ENCODE measurements at regions not wholly inside any gene's neighbourhood (a gene's known extent, or its start where the extent isn't known, plus 50 kb on each side); places are given as distances from the start of the nearest gene placed in this dataset.
A peak's percentile ranks its signal among the peaks of the same experiment; 100 is the strongest.

GRCh38 chr18:24949908-24950307 is 402.1 kb downstream of the ZNF521 start:
- DNase-seq: no peak
- Histone ChIP-seq H3K4me1 (replicated peaks in 1 of 2) (no peaks in the 10 kb centered on the region), H3K4me3 (no peak overlapping the region), H3K27me3 (no peaks in the 10 kb centered on the region), H3K9me3 (replicated peaks in 1 of 3) (peaks cover 0 to 7% (median 0%) of the 10 kb centered on the region in 3 donors), H3K36me3 (replicated peaks in 1 of 2) (no peaks in the 10 kb centered on the region), H3K27ac (no peak overlapping the region)
- intact Hi-C loops (cut with DNase I): no loop called here
- 88 to 90% (median 89%) methylated on average over 5 of the region's 5 CpGs for WGBS, 4 donors
- TF ChIP-seq CTCF (IDR thresholded peaks at IDR 0.05) (no peak), POLR2A (IDR thresholded peaks at IDR 0.05) (no peak)

GRCh38 chr18:24954341-24954740 is 397.6 kb downstream of the ZNF521 start:
- DNase-seq: no peak
- H3K27ac ChIP-seq: no peak overlapping the region
- WGBS, 4 donors: 79 to 88% (median 86%) methylated on average over 1 of the region's 1 CpG

GRCh38 chr18:24958001-24958400 is 394.0 kb downstream of the ZNF521 start:
- intact Hi-C loops (cut with DNase I): no loop called here
- 66 to 84% (median 76%) methylated on average over 2 of the region's 2 CpGs for WGBS, 4 donors

More at GRCh38 chr18:24954341-24954740, 397.6 kb downstream of the ZNF521 start:
- no peak overlapping the region for H3K4me3 ChIP-seq
- TF ChIP-seq POLR2A (IDR thresholded peaks at IDR 0.05): no peak
- TF ChIP-seq CTCF (IDR thresholded peaks at IDR 0.05): no peak
- H3K9me3 ChIP-seq (replicated peaks in 1 of 3): peaks cover 0 to 7% (median 0%) of the 10 kb centered on the region in 3 donors
- H3K27me3 ChIP-seq: no peaks in the 10 kb centered on the region
- intact Hi-C loops (cut with DNase I): no loop called here
- no peaks in the 10 kb centered on the region for H3K36me3 ChIP-seq (replicated peaks in 1 of 2)
- H3K4me1 ChIP-seq (replicated peaks in 1 of 2): no peaks in the 10 kb centered on the region

GRCh38 chr18:24959051-24959476 is 392.9 kb downstream of the ZNF521 start:
- no peaks in the 10 kb centered on the region for H3K36me3 ChIP-seq (replicated peaks in 1 of 2)
- TF ChIP-seq CTCF (IDR thresholded peaks at IDR 0.05): no peak
- no peak for TF ChIP-seq POLR2A (IDR thresholded peaks at IDR 0.05)
- H3K27ac ChIP-seq: no peak overlapping the region
- H3K4me1 ChIP-seq (replicated peaks in 1 of 2): no peaks in the 10 kb centered on the region
- H3K9me3 ChIP-seq (replicated peaks in 1 of 3): no peaks in the 10 kb centered on the region
- 61 to 72% (median 67%) methylated on average over 6 to 7 of the region's 7 CpGs for WGBS, 4 donors
- H3K4me3 ChIP-seq: no peak overlapping the region
- peak in 1 of 7 donors; percentile 52 for DNase-seq
- intact Hi-C loops (cut with DNase I): no loop called here
- H3K27me3 ChIP-seq: no peaks in the 10 kb centered on the region

More at GRCh38 chr18:24958001-24958400, 394.0 kb downstream of the ZNF521 start:
- no peak overlapping the region for H3K27ac ChIP-seq
- H3K4me3 ChIP-seq: no peak overlapping the region
- no peak for TF ChIP-seq POLR2A (IDR thresholded peaks at IDR 0.05)
- H3K9me3 ChIP-seq (replicated peaks in 1 of 3): peaks cover 0 to under 1% (median 0%) of the 10 kb centered on the region in 3 donors
- no peaks in the 10 kb centered on the region for H3K36me3 ChIP-seq (replicated peaks in 1 of 2)
- no peaks in the 10 kb centered on the region for H3K27me3 ChIP-seq
- H3K4me1 ChIP-seq (replicated peaks in 1 of 2): no peaks in the 10 kb centered on the region
- DNase-seq: no peak

GRCh38 chr18:24964216-24964615 is 387.8 kb downstream of the ZNF521 start:
- Histone ChIP-seq H3K27ac (no peak overlapping the region), H3K4me3 (no peak overlapping the region), H3K4me1 (replicated peaks in 1 of 2) (no peaks in the 10 kb centered on the region), H3K9me3 (replicated peaks in 1 of 3) (no peaks in the 10 kb centered on the region), H3K27me3 (no peaks in the 10 kb centered on the region), H3K36me3 (replicated peaks in 1 of 2) (no peaks in the 10 kb centered on the region)
- TF ChIP-seq CTCF (IDR thresholded peaks at IDR 0.05) (no peak), POLR2A (IDR thresholded peaks at IDR 0.05) (no peak)
- intact Hi-C loops (cut with DNase I): no loop called here
- 51 to 70% (median 67%) methylated on average over 4 of the region's 4 CpGs for WGBS, 4 donors
- DNase-seq: no peak

All from adrenal gland (tissue), 9 donors.